ENCODE measurements at regions not wholly inside any gene's neighbourhood (a gene's known extent, or its start where the extent isn't known, plus 50 kb on each side); places are given as distances from the start of the nearest gene placed in this dataset.
"Not testable (repeated sequence)": the region's sequence is repeated elsewhere in the genome, so short reads cannot be mapped to it uniquely, and the experiment has no call there.

DNA sequence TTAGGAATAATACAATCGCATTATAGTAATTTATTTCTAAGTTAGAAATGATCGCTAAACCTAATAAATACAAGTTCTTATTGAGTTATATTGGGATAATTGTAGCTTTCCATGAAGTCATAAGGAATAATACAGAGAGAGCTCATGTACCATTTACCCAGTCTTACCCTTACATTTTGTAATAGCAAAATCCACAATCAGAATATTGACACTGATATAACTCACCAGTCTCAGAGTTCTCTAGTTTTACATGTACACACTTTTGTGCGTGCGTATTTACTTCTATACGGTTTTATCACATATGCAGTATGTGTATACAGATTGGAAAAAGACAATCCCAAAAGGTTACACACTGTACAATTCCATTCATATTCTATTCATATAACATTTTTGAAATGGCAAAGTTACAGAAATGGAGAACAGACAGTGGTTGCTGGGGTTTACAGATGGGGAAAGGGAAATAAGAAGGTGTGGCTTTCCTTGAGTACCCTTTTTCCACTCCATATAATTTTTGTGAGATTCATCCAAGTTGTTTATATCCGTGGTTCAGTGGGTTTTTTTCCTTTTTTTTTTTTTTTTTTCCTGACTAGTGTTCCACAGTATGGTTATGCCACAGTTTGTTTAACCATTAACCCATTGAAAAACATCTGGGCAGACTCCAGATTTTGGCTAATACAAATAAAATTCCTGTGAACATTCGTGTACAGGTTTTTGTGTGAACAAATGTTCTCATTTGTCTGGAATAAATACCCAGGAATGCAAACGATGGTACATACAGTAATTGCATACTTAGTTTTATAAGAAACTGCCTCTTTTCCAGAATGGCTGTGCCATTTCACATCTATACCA lies 117.2 kb downstream of the HNMT start:
- Histone ChIP-seq H3K27ac (no peak overlapping the region), H3K27me3 (no peaks in the 10 kb centered on the region), H4K20me1 (ENCODE audit: insufficient read depth, poor library complexity, severe bottlenecking) (no peaks in the 10 kb centered on the region), H3K4me2 (no peak overlapping the region), H2AFZ (no peak overlapping the region), H3K79me2 (no peaks in the 10 kb centered on the region), H3K9me3 (ENCODE audit: low read depth) (no peaks in the 10 kb centered on the region), H3K4me1 (ENCODE audit: insufficient read depth) (peaks cover under 1% of the 10 kb centered on the region), H3K4me3 (no peak overlapping the region), H3K36me3 (replicated peaks; ENCODE audit: insufficient read depth, low read depth) (no peaks in the 10 kb centered on the region), H3K9me2 (replicated peaks; ENCODE audit: insufficient read depth) (no peaks in the 10 kb centered on the region)
- 76% methylated on average over 8 of the region's 8 CpGs for WGBS (ENCODE audit: low lambda C conversion rate, missing lambda C conversion rate)
- DNase-seq (ENCODE audit: low spot score): no peak
- TF ChIP-seq CTCF (IDR thresholded peaks at IDR 0.05; ENCODE audit: poor library complexity) (no peak), EZH2 (IDR thresholded peaks at IDR 0.05; ENCODE audit: borderline replicate concordance) (no peak), EZH2phosphoT487 (IDR thresholded peaks at IDR 0.05; ENCODE audit: low read depth, severe bottlenecking, unreplicated experiment) (no peak)

- no peak for DNase-seq (ENCODE audit: low spot score)
- no peaks in the 10 kb centered on the region for H3K9me3 ChIP-seq (ENCODE audit: low read depth)
- H2AFZ ChIP-seq: no peak overlapping the region
- H3K4me2 ChIP-seq: no peak overlapping the region
- H3K27me3 ChIP-seq: no peaks in the 10 kb centered on the region
- H3K79me2 ChIP-seq: no peaks in the 10 kb centered on the region
- no peak overlapping the region for H3K27ac ChIP-seq
- TF ChIP-seq EZH2 (IDR thresholded peaks at IDR 0.05; ENCODE audit: borderline replicate concordance) (no peak), EZH2phosphoT487 (IDR thresholded peaks at IDR 0.05; ENCODE audit: low read depth, severe bottlenecking, unreplicated experiment) (no peak), CTCF (IDR thresholded peaks at IDR 0.05; ENCODE audit: poor library complexity) (no peak)
- 84% methylated on average over 1 of the region's 1 CpG for WGBS (ENCODE audit: low lambda C conversion rate, missing lambda C conversion rate)
- H3K4me3 ChIP-seq: no peak overlapping the region
- no peaks in the 10 kb centered on the region for H3K9me2 ChIP-seq (replicated peaks; ENCODE audit: insufficient read depth)
- H4K20me1 ChIP-seq (ENCODE audit: insufficient read depth, poor library complexity, severe bottlenecking): no peaks in the 10 kb centered on the region
- H3K36me3 ChIP-seq (replicated peaks; ENCODE audit: insufficient read depth, low read depth): no peaks in the 10 kb centered on the region
- H3K4me1 ChIP-seq (ENCODE audit: insufficient read depth): peaks cover 4% of the 10 kb centered on the region
These were observed 119.9 kb downstream of the HNMT start for GRCh38 chr2:138084206-138084605.

GRCh38 chr2:138085441-138085840 lies 121.2 kb downstream of the HNMT start:
- not testable (repeated sequence) for H3K4me3 ChIP-seq; H3K79me2 ChIP-seq; DNase-seq (ENCODE audit: low spot score); H3K9me2 ChIP-seq (replicated peaks; ENCODE audit: insufficient read depth); H3K4me2 ChIP-seq; H3K9me3 ChIP-seq (ENCODE audit: low read depth); H3K4me1 ChIP-seq (ENCODE audit: insufficient read depth); H3K27me3 ChIP-seq; H3K36me3 ChIP-seq (replicated peaks; ENCODE audit: insufficient read depth, low read depth); H4K20me1 ChIP-seq (ENCODE audit: insufficient read depth, poor library complexity, severe bottlenecking); H3K27ac ChIP-seq; H2AFZ ChIP-seq
- 61% methylated on average over 1 of the region's 1 CpG for WGBS (ENCODE audit: low lambda C conversion rate, missing lambda C conversion rate)

DNA sequence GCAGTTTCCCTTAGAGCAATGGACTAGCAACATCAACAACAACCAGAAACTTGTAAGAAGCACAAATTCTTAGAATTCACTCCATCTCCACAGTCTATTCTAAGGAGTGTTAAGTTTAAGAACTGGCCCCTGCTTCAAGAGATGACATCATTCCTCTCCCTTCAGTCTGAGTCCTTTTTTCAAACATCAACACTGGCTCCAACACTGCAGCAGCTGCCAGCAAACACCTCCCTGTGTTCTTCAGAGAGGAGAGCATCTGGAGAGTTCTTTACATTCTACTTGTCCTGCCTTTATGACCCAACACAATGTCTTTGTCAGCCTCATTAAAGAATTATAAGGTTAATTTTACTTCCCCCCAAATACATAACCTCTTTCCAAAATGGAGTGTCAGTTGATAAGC lies 122.3 kb downstream of the HNMT start:
- TF ChIP-seq CTCF (IDR thresholded peaks at IDR 0.05; ENCODE audit: poor library complexity) (no peak), EZH2 (IDR thresholded peaks at IDR 0.05; ENCODE audit: borderline replicate concordance) (no peak), EZH2phosphoT487 (IDR thresholded peaks at IDR 0.05; ENCODE audit: low read depth, severe bottlenecking, unreplicated experiment) (no peak)
- no peaks in the 10 kb centered on the region for H4K20me1 ChIP-seq (ENCODE audit: insufficient read depth, poor library complexity, severe bottlenecking)
- H3K79me2 ChIP-seq: no peaks in the 10 kb centered on the region
- no peaks in the 10 kb centered on the region for H3K9me2 ChIP-seq (replicated peaks; ENCODE audit: insufficient read depth)
- no peak overlapping the region for H2AFZ ChIP-seq
- H3K27me3 ChIP-seq: no peaks in the 10 kb centered on the region
- no peaks in the 10 kb centered on the region for H3K36me3 ChIP-seq (replicated peaks; ENCODE audit: insufficient read depth, low read depth)
- H3K4me1 ChIP-seq (ENCODE audit: insufficient read depth): peaks cover 4% of the 10 kb centered on the region
- H3K27ac ChIP-seq: no peak overlapping the region
- no peak overlapping the region for H3K4me3 ChIP-seq
- no peaks in the 10 kb centered on the region for H3K9me3 ChIP-seq (ENCODE audit: low read depth)
- no peak for DNase-seq (ENCODE audit: low spot score)
- no peak overlapping the region for H3K4me2 ChIP-seq

All from hepatocyte (in vitro differentiated cells).